GM18861 (cell line): ENCODE measurements at regions not wholly inside any gene's neighbourhood (a gene's known extent, or its start where the extent isn't known, plus 50 kb on each side); places are given as distances from the start of the nearest gene placed in this dataset.
"Not testable (repeated sequence)": the region's sequence is repeated elsewhere in the genome, so short reads cannot be mapped to it uniquely, and the experiment has no call there.

Source experiments
- ATAC-seq: cut with Tn5 transposase; IDR thresholded peaks from one replicate; pipeline ENCODE4 v1.9.1; 2021; ENCODE audit not compliant: unreplicated experiment

DNA sequence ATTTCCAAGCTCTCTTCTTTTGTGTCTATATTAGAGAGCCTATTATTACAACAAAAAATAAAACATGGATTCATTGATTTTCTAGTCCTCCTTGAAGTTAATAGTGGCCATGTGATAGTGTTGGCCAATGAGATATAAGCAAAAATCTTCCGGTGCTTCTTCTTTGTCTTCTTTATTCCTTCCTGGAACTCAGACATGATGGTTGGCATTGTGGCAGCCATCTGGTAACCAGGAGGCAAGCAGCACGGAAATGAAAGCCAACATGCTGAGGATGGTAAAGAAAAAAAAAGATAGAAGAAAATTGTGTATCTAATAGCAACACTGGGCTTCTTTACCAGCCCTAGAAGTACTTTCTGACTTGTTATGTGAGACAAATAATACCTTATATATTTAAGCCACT is 50.8 kb upstream of the SEL1L start:
- no peak for ATAC-seq

GRCh38 chr14:81589381-81590065 is 55.9 kb upstream of the SEL1L start:
- no peak for ATAC-seq

DNA sequence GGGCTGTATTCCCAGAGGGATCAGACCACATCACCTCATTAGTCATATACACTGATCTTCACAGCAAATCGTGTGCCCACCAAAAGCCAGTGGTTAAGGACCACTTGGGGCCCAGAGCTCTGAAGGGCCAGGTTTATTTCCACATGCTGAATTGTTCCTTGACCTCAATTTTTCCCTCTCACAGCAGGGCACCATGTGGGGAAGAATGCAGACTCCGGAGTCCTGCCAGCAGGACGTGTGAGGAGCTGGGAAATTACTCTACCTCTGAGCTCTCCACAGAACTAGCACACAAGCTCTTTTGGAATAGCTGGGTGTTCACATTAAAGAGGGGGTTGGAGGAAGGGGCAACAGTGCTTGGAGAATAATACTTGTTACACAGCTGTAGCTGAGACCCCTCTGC is 57.6 kb upstream of the SEL1L start:
- ATAC-seq = no peak

- ATAC-seq = no peak
These were observed 60.4 kb upstream of the SEL1L start for GRCh38 chr14:81594012-81594411.

DNA sequence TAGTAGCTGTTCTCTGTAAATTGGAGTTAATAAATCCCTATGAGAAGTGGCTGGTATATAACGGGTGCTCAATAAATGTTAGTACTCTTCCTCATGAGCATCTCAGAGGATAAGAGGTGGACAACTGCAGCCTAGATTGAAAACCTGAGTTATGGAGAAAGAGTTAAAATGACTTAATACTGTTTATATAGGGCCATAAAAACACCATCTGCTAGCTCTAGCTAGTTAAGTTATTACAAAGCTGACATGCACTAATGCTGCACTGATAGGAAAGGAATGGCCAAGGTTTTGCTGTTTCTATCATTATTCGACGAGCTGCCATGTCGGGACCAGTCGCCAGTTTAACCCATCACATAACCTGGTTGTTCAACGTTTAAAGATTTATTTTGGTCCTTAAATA is 72.0 kb upstream of the SEL1L start:
- no peak for ATAC-seq

- no peak for ATAC-seq
These were observed 79.8 kb upstream of the SEL1L start for GRCh38 chr14:81613341-81614045.

- ATAC-seq = not testable (repeated sequence)
These were observed 80.6 kb upstream of the SEL1L start for GRCh38 chr14:81614302-81614701.

DNA sequence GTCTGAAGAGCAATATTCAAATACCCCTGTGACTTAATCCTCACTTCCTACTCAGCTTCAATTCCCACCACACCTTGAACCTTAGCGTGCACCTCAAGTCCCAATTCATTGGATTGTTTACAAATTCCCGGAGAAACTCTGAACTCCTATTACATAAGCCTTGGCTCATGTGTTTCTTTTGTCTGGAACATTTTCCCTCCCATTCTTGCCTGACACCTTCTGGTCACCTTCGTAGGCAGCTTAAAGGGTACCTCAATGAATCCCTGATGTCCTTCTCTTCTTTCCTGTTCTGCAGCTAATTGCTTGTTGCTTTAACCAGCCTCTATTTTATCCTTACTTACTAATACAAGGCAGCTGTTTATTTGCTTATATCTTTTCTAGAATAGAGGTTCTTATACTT is 85.0 kb upstream of the SEL1L start:
- no peak for ATAC-seq

GRCh38 chr14:81619816-81620215 is 86.2 kb upstream of the SEL1L start:
- ATAC-seq = no peak

DNA sequence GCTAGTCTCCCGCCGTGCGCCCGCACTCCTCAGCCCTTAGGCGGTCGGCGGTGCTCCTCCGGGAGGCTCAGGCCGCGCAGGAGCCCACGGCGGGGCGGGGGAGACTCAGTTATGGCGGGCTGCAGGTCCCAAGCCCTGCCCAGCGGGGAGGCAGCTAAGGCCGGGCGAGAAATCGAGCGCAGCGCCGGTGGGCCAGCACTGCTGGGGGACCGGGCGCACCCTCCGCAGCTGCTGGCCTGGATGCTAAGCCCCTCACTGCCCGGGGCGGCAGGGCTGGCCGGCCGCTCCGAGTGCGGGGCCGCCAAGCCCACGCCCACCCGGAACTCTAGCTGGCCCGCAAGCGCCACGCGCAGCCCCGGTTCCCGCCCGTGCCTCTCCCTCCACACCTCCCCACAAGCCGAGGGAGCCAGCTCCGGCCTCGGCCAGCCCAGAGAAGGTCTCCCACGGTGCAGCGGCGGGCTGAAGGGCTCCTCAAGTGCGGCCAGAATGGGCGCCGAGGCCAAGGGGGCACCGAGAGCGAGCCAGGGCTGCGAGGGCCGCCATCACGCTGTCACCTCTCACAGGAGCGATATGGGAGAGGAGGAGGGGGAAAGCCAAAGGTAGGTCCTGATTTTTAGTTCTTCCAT is 90.2 kb upstream of the SEL1L start:
- not testable (repeated sequence) for ATAC-seq

- no peak for ATAC-seq
These were observed 91.7 kb upstream of the SEL1L start for GRCh38 chr14:81625343-81625742.

DNA sequence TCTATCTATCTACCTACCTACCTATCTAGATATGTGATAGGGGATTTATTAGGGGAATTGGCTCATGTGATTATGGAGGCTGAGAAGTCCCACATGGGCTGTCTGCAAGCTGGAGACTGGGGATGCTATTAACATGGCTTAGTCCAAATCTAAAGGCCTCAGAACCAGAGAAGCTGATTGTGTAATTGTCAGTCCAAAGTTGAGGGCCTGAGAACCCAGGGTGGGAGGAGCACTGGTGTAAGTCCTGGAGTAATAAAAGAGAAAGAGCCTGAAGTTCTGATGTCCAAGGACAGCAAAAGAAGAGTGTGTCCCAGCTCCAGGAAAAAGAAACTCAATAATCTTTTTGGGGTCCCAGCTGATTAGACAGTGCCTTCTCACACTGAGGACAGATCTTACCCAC is 98.5 kb upstream of the SEL1L start:
- no peak for ATAC-seq

DNA sequence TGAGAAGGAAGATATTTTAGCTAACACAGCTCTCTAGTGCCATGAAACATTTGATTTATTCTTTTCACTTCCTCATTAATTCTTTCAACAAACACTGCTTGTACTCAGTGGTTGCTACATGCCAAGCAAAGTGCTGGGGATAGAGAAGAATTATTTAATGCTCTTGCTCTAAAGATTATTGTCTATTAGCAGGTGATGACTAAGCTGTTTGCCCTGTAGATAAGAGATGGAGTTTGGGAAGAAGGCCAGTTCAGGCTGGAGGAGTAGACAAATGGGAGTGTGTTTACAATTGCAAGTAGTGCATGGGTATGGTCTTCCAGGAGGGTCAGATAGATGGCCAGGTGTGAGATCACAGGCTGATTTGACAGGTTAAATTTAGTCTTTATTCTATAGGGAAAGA is 99.8 kb upstream of the SEL1L start:
- ATAC-seq = no peak

DNA sequence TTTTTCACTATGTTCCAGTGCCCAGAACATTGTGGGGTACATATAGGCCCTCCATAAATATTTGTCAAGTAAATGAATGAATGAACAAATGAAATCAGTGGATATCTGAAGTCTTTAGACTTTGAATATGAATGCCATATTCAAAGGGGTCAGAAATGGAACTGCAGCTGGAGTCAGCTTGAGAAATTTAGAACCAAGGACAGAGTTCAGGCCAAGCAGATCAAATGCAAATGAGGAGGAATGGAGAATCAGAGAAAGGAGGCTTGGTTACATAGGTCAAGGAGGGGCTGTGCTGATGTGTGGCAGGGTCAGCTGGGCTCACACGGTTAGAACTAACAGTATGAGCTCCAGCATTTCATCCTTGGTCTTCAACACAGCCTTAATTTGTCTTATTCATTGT is 104.0 kb upstream of the SEL1L start:
- ATAC-seq = no peak

DNA sequence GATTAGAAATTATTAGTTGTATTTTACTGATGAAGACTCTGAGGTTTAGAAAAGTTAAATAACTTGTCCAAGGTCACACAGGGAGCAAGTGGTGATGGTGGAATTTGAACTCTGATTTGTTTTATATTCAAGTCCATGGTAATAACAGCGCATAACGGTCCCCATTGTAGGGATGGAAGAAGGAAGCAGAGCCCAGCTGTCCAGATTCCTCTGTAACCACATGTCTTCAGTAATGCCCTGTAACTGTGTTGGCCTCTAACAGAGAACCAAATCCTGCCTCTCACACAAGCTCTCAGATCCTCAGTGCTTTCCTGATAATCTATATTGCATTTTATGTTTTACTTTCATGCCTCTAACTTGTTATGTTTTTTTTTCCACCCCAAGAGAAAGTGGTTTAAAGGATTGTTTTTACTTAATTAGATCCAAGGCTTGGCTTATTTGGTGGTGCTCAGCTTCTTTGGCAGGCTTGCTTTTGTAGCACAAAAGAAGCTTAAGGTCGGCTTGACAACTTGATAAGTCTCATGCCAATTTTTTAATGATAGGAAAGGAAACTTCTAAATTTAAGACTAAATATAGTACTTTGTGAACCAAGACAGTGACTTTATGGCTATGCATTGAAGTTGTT is 105.1 kb upstream of the SEL1L start:
- no peak for ATAC-seq

DNA sequence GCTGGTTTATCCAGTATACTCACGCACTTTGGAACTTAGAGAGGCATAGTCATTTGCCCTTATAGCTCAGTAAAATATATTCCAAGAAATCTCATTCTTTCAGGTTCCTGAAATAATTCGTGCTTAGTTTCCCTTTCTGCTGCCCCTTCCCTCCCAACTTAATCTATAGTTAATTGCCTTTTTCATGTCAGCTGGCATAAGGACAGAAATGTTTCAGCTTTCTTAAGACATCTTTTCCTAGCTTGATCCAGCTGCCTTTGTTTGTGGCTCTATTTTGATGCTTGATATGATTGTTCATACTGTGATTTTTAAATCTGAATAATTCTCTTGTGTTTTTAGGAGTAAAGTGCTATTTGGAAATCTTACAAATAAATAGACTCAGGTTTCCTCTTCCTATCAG is 120.0 kb upstream of the SEL1L start:
- ATAC-seq = no peak

GRCh38 chr14:81655423-81656314 is 122.0 kb upstream of the SEL1L start:
- no peak for ATAC-seq

- no peak for ATAC-seq
These were observed 123.2 kb upstream of the SEL1L start for GRCh38 chr14:81656811-81657210.

GRCh38 chr14:81662066-81662465 is 128.4 kb upstream of the SEL1L start:
- ATAC-seq = no peak

DNA sequence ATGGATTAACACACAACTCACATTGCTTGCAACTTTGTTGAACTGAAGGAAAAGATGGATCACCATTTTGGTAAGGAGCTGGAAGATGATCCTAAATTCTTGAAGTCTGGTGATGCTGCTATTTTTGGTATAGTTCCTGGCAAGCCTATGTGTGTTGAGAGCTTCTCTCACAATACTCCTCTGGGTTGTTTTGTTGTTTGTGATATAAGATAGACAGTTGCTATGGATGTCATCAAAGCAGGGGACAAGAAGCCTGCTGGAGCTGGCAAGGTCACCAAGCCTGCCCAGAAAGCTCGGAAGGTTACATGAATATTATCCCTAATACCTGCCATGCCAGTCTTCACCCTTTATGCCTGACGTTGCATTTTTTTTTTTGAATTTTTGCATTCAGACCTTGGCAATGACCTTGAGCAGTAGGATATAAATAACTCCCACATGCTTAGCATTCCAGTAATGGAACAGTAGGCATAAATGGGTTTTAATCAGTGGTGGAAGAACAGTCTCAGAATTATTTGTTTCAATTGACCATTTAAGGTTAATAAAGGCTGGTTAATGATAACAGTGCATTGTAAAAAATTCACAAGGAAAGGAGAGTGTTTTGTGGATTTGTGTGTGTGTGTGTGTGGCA is 129.0 kb upstream of the SEL1L start:
- ATAC-seq = no peak
